Hepatocyte (in vitro differentiated cells): ENCODE measurements at regions not wholly inside any gene's neighbourhood (a gene's known extent, or its start where the extent isn't known, plus 50 kb on each side); places are given as distances from the start of the nearest gene placed in this dataset.

Experiments used
- DNase-seq: peaks from one replicate; pipeline ENCODE4 v3.0.0-alpha.2; 2016; ENCODE audit warnings: low spot score
- H2AFZ ChIP-seq: fragments of 200-600 bp; sonication (generic); 2 replicates; pipeline ENCODE4 v1.6.0; 2016; ENCODE audit warnings: antibody characterized with exemption, mild to moderate bottlenecking
- H3K27ac ChIP-seq: fragments of 200-600 bp; sonication (generic); 2 replicates; pipeline ENCODE4 v1.5.1; 2016; ENCODE audit warnings: mild to moderate bottlenecking
- H3K27me3 ChIP-seq: fragments of 200-600 bp; sonication (generic); 2 replicates; pipeline ENCODE4 v1.6.1; 2016
- H3K36me3 ChIP-seq: fragments of 200-600 bp; sonication (generic); replicated peaks from 2 replicates; pipeline ENCODE4 v1.5.1; 2016; ENCODE audit warnings: low read depth; ENCODE audit not compliant: insufficient read depth
- H3K4me1 ChIP-seq: fragments of 200-600 bp; sonication (generic); 2 replicates; pipeline ENCODE4 v1.5.1; 2016; ENCODE audit warnings: mild to moderate bottlenecking, moderate library complexity; ENCODE audit not compliant: insufficient read depth
- H3K4me2 ChIP-seq: fragments of 200-600 bp; sonication (generic); 2 replicates; pipeline ENCODE4 v1.6.0; 2016
- H3K4me3 ChIP-seq: fragments of 200-600 bp; sonication (generic); 2 replicates; pipeline ENCODE4 v1.5.1; 2016; ENCODE audit warnings: mild to moderate bottlenecking
- H3K79me2 ChIP-seq: fragments of 200-600 bp; sonication (generic); 2 replicates; pipeline ENCODE4 v1.6.0; 2017; ENCODE audit warnings: mild to moderate bottlenecking
- H3K9me2 ChIP-seq: fragments of 200-600 bp; sonication (generic); replicated peaks from 2 replicates; pipeline ENCODE4 v1.6.0; 2017; ENCODE audit warnings: mild to moderate bottlenecking; ENCODE audit not compliant: insufficient read depth
- H3K9me3 ChIP-seq: fragments of 200-600 bp; sonication (generic); 2 replicates; pipeline ENCODE4 v1.5.1; 2016; ENCODE audit warnings: low read depth, mild to moderate bottlenecking
- H4K20me1 ChIP-seq: fragments of 200-600 bp; sonication (generic); 2 replicates; pipeline ENCODE4 v1.6.0; 2016; ENCODE audit warnings: mild to moderate bottlenecking; ENCODE audit not compliant: insufficient read depth, poor library complexity, severe bottlenecking
- CTCF ChIP-seq: fragments of 200-600 bp; sonication (generic); IDR thresholded peaks from 2 replicates; pipeline ENCODE4 v1.5.1; 2016; ENCODE audit warnings: antibody characterized with exemption, mild to moderate bottlenecking; ENCODE audit not compliant: poor library complexity
- EZH2 ChIP-seq: fragments of 200-600 bp; sonication (generic); IDR thresholded peaks from 2 replicates; pipeline ENCODE4 v1.6.1; 2016; ENCODE audit warnings: antibody characterized with exemption, mild to moderate bottlenecking, borderline replicate concordance
- EZH2phosphoT487 ChIP-seq: fragments of 200-600 bp; sonication (generic); IDR thresholded peaks from one replicate; pipeline ENCODE4 v1.6.1; 2018; ENCODE audit warnings: antibody characterized with exemption, mild to moderate bottlenecking, low read depth, moderate library complexity; ENCODE audit not compliant: unreplicated experiment, severe bottlenecking
- WGBS: methylation state at CpG from one replicate; pipeline ENCODE4 v1.1.6; 2016; ENCODE audit warnings: low lambda C conversion rate; ENCODE audit errors: missing lambda C conversion rate; 5-methylcytosine and 5-hydroxymethylcytosine counted together

GRCh38 chr6:112557961-112558360 is 210.8 kb downstream of the RFPL4B start:
- H2AFZ ChIP-seq = no peak overlapping the region
- no peak for DNase-seq
- H3K4me1 ChIP-seq = peaks cover 2% of the 10 kb centered on the region
- TF ChIP-seq CTCF (no peak), EZH2 (no peak), EZH2phosphoT487 (no peak)
- H3K27me3 ChIP-seq = no peaks in the 10 kb centered on the region
- H3K9me2 ChIP-seq = no peaks in the 10 kb centered on the region
- H3K36me3 ChIP-seq = no peaks in the 10 kb centered on the region
- no peaks in the 10 kb centered on the region for H4K20me1 ChIP-seq
- no peak overlapping the region for H3K27ac ChIP-seq
- no peaks in the 10 kb centered on the region for H3K9me3 ChIP-seq
- no peak overlapping the region for H3K4me2 ChIP-seq
- H3K4me3 ChIP-seq = no peak overlapping the region
- no peaks in the 10 kb centered on the region for H3K79me2 ChIP-seq

- H3K4me3 ChIP-seq = no peak overlapping the region
- peak; percentile 7 for TF ChIP-seq CTCF
- no peak for TF ChIP-seq EZH2
- no peak for TF ChIP-seq EZH2phosphoT487
- H3K9me2 ChIP-seq = no peaks in the 10 kb centered on the region
- no peaks in the 10 kb centered on the region for H3K79me2 ChIP-seq
- H3K27me3 ChIP-seq = no peaks in the 10 kb centered on the region
- WGBS = 80% methylated on average over 2 of the region's 2 CpGs
- no peak overlapping the region for H3K27ac ChIP-seq
- H3K36me3 ChIP-seq = no peaks in the 10 kb centered on the region
- no peak for DNase-seq
- peaks cover 12% of the 10 kb centered on the region for H3K4me1 ChIP-seq
- H4K20me1 ChIP-seq = no peaks in the 10 kb centered on the region
- no peaks in the 10 kb centered on the region for H3K9me3 ChIP-seq
- no peak overlapping the region for H2AFZ ChIP-seq
- no peak overlapping the region for H3K4me2 ChIP-seq
Measured at GRCh38 chr6:112560651-112561050, 213.5 kb downstream of the RFPL4B start.

GRCh38 chr6:112562301-112563231 is 215.4 kb downstream of the RFPL4B start:
- Histone ChIP-seq H2AFZ (no peak overlapping the region), H3K9me3 (no peaks in the 10 kb centered on the region), H3K36me3 (no peaks in the 10 kb centered on the region), H4K20me1 (no peaks in the 10 kb centered on the region), H3K4me2 (peak overlapping the region; percentile 26), H3K4me1 (peaks cover 12% of the 10 kb centered on the region), H3K4me3 (no peak overlapping the region), H3K27ac (peak overlapping the region; percentile 36), H3K27me3 (no peaks in the 10 kb centered on the region), H3K79me2 (no peaks in the 10 kb centered on the region), H3K9me2 (no peaks in the 10 kb centered on the region)
- WGBS = 38% methylated on average over 7 of the region's 7 CpGs
- TF ChIP-seq CTCF (no peak), EZH2phosphoT487 (no peak), EZH2 (no peak)
- DNase-seq = peak; percentile 41
